RWPE2 (cell line): ENCODE measurements at regions not wholly inside any gene's neighbourhood (a gene's known extent, or its start where the extent isn't known, plus 50 kb on each side); places are given as distances from the start of the nearest gene placed in this dataset.

ENCODE experiments used
- ATAC-seq: fragments of 200-7000 bp; cut with Tn5 transposase; 3 replicates; pipeline ENCODE4 v1.9.1; 2021; ENCODE audit warnings: low read depth
- DNase-seq: peaks from one replicate; pipeline ENCODE4 v3.0.0-alpha.2; 2020; ENCODE audit warnings: low spot score
- H3K27ac ChIP-seq: fragments of 450-650 bp; 2 replicates; pipeline ENCODE4 v1.5.1; 2017; ENCODE audit warnings: mild to moderate bottlenecking; ENCODE audit not compliant: poor library complexity, severe bottlenecking
- H3K27me3 ChIP-seq: fragments of 250-450 bp; sonication (Bioruptor Pico); 2 replicates; pipeline ENCODE4 v1.5.1; 2021; ENCODE audit warnings: mild to moderate bottlenecking, moderate library complexity; ENCODE audit not compliant: insufficient read depth, poor library complexity, severe bottlenecking
- H3K36me3 ChIP-seq: fragments of 250-450 bp; sonication (Bioruptor Pico); 2 replicates; pipeline ENCODE4 v1.5.1; 2020; ENCODE audit warnings: low read depth, mild to moderate bottlenecking, moderate library complexity
- H3K4me1 ChIP-seq: fragments of 250-450 bp; sonication (Bioruptor Pico); 2 replicates; pipeline ENCODE4 v1.5.1; 2021; ENCODE audit warnings: mild to moderate bottlenecking, moderate library complexity; ENCODE audit not compliant: insufficient read depth, poor library complexity, severe bottlenecking
- H3K4me3 ChIP-seq: fragments of 250-450 bp; sonication (Bioruptor Pico); 2 replicates; pipeline ENCODE4 v1.5.1; 2021; ENCODE audit warnings: mild to moderate bottlenecking, moderate library complexity; ENCODE audit not compliant: severe bottlenecking
- H3K9me3 ChIP-seq: fragments of 250-450 bp; sonication (Bioruptor Pico); 2 replicates; pipeline ENCODE4 v1.5.1; 2021; ENCODE audit warnings: mild to moderate bottlenecking, moderate library complexity; ENCODE audit not compliant: severe bottlenecking
- TF ChIP-seq, protein P1 (sequence below): fragments of 450-650 bp; IDR thresholded peaks from one replicate; pipeline ENCODE4 v1.5.1; 2017; ENCODE audit warnings: mild to moderate bottlenecking, moderate library complexity; ENCODE audit not compliant: poor library complexity, severe bottlenecking

DNA sequence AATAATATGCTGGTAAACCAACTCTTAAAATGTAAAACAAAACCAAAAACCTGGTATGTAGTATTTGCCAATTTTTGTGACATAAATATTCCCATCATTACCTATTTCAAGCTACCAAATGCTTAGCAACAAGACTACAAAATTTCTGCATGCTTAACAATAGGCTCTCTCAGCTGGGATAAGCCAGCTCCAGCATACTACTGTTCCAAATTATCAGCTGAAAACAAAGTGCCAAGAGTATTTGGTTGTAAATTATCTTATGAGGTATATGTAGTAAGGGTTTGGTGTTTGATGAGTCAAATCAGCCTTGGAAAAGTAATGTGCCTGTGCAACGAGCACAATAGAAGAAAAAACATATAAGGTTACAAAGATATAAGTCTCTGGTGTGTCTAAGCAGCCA, 263.2 kb downstream of the HGF start:
- TF ChIP-seq, protein P1, sequence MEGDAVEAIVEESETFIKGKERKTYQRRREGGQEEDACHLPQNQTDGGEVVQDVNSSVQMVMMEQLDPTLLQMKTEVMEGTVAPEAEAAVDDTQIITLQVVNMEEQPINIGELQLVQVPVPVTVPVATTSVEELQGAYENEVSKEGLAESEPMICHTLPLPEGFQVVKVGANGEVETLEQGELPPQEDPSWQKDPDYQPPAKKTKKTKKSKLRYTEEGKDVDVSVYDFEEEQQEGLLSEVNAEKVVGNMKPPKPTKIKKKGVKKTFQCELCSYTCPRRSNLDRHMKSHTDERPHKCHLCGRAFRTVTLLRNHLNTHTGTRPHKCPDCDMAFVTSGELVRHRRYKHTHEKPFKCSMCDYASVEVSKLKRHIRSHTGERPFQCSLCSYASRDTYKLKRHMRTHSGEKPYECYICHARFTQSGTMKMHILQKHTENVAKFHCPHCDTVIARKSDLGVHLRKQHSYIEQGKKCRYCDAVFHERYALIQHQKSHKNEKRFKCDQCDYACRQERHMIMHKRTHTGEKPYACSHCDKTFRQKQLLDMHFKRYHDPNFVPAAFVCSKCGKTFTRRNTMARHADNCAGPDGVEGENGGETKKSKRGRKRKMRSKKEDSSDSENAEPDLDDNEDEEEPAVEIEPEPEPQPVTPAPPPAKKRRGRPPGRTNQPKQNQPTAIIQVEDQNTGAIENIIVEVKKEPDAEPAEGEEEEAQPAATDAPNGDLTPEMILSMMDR, result no peak
- Histone ChIP-seq H3K9me3 (no peaks in the 10 kb centered on the region), H3K4me1 (no peaks in the 10 kb centered on the region), H3K36me3 (no peaks in the 10 kb centered on the region), H3K4me3 (no peak overlapping the region), H3K27me3 (no peaks in the 10 kb centered on the region), H3K27ac (no peak overlapping the region)
- ATAC-seq (no peak), DNase-seq (no peak)

DNA sequence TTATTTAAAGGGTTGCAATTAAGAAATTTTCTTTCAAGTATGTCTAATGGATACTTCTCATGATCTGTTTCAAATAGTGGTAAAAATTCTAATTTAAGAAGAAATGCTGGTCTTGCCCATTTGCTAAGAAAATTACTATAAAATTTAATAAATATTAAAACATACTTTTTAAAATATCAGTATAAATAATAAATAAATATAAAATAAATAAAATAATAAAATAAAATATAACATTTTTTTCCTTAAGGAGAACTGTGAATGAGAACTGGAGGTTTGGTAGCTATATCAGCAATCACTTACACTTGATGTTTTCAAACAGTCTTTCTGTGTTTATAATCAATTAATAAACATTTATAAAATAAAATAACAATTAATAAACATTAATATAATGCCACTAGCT, 266.1 kb downstream of the HGF start:
- H3K9me3 ChIP-seq, result no peaks in the 10 kb centered on the region
- ATAC-seq (no peak), DNase-seq (no peak)
- H3K4me1 ChIP-seq, result peaks cover 5% of the 10 kb centered on the region
- H3K4me3 ChIP-seq, result no peak overlapping the region
- TF ChIP-seq, protein P1, result no peak
- no peaks in the 10 kb centered on the region for H3K27me3 ChIP-seq
- H3K36me3 ChIP-seq, result no peaks in the 10 kb centered on the region
- H3K27ac ChIP-seq, result no peak overlapping the region

DNA sequence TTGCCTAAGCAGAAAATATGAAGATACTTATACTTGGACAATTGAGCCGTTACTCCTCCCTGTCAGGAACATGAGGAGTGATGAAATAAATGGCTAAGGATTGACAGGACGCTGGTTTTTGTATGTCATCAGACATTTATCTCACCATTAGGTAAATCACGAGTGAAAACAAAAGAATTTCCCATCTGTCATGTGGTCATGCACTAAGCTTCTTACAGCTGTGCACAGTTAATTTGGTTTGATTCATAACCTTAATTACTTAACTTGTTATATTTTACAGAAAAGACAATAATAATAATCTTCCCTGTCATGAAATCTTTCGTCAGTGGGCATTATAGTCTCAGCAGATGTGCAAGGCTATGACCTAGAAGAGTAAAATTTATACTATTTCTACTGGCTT, 266.5 kb downstream of the HGF start:
- Histone ChIP-seq H3K9me3 (no peaks in the 10 kb centered on the region), H3K4me3 (no peak overlapping the region), H3K36me3 (no peaks in the 10 kb centered on the region), H3K27ac (no peak overlapping the region), H3K4me1 (peaks cover 5% of the 10 kb centered on the region), H3K27me3 (no peaks in the 10 kb centered on the region)
- ATAC-seq (no peak), DNase-seq (no peak)
- TF ChIP-seq, protein P1, result no peak

DNA sequence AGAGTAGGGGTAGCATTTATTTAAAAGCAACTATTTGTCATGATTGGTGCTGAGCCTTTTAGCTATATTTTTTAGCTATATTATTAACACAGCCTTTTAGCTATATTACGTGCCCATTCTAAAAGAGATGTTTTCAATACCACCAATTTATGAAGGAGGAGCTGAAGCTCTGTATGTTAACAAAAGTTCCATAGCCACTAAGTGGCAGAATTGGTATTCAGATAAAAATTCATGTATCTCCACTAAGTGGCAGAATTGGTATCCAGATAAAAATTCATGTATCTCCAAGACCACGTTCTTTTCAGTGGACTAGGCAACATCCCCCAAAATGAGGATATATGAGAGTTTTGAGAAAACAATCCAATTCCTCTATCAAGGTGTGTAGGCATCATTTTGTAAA, 268.6 kb downstream of the HGF start:
- Histone ChIP-seq H3K27me3 (no peaks in the 10 kb centered on the region), H3K27ac (no peak overlapping the region), H3K4me1 (peaks cover 5% of the 10 kb centered on the region), H3K4me3 (no peak overlapping the region), H3K36me3 (no peaks in the 10 kb centered on the region), H3K9me3 (no peaks in the 10 kb centered on the region)
- DNase-seq (no peak), ATAC-seq (0 out of 3 replicates have a peak, but pooled peaks have one; percentile 38)
- TF ChIP-seq, protein P1, result peak; percentile 60

DNA sequence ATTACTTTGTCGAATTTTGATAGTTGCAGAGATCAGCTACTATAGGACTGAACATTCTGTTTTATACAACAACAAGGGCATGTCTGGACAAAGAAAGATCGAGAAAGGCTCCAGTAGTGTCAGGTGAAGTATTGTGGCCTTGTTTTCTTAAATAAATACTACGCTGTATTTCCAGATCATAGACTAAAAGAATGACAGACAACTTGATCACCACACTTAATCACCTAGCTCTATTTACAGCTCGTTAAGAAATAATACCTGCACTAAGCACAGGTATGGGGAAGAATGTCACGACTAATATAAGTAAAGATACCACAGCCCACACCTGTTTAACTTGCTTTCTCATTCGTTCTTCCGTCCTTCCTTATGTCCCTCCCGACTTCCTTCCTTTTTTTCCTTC, 269.2 kb downstream of the HGF start:
- H3K9me3 ChIP-seq, result no peaks in the 10 kb centered on the region
- peaks cover 5% of the 10 kb centered on the region for H3K4me1 ChIP-seq
- ATAC-seq (no peak), DNase-seq (no peak)
- no peaks in the 10 kb centered on the region for H3K36me3 ChIP-seq
- TF ChIP-seq, protein P1, result no peak
- no peak overlapping the region for H3K27ac ChIP-seq
- no peaks in the 10 kb centered on the region for H3K27me3 ChIP-seq
- no peak overlapping the region for H3K4me3 ChIP-seq
